Osteoblast (primary cell): ENCODE measurements at regions not wholly inside any gene's neighbourhood (a gene's known extent, or its start where the extent isn't known, plus 50 kb on each side); places are given as distances from the start of the nearest gene placed in this dataset.

Source experiments
- DNase-seq: peaks from one replicate; pipeline ENCODE4 v3.0.0; 2011; ENCODE audit warnings: low spot score, mixed read lengths; ENCODE audit not compliant: insufficient read length; ENCODE audit errors: missing footprints
- H2AFZ ChIP-seq: 2 replicates; pipeline ENCODE4 v1.6.0; 2011; ENCODE audit warnings: mild to moderate bottlenecking, low read length
- H3K27ac ChIP-seq: 2 replicates; pipeline ENCODE4 v1.5.1; 2011; ENCODE audit warnings: mild to moderate bottlenecking, low read depth, low read length, moderate library complexity
- H3K27me3 ChIP-seq: 2 replicates; pipeline ENCODE4 v1.6.0; 2012; ENCODE audit warnings: mild to moderate bottlenecking, control low read depth, inconsistent platforms, low read length, moderate library complexity; ENCODE audit not compliant: insufficient read depth
- H3K36me3 ChIP-seq: 2 replicates; pipeline ENCODE4 v1.5.1; 2011; ENCODE audit warnings: mild to moderate bottlenecking, low read length, control low read depth, moderate library complexity; ENCODE audit not compliant: insufficient read depth
- H3K4me1 ChIP-seq: 2 replicates; pipeline ENCODE4 v1.5.1; 2011; ENCODE audit warnings: mild to moderate bottlenecking, low read length, control low read depth, moderate library complexity; ENCODE audit not compliant: insufficient read depth
- H3K4me2 ChIP-seq: 2 replicates; pipeline ENCODE4 v1.6.0; 2011; ENCODE audit warnings: mild to moderate bottlenecking, low read length; ENCODE audit not compliant: insufficient read depth
- H3K4me3 ChIP-seq: fragments of 200-600 bp; sonication (generic); 3 replicates; pipeline ENCODE4 v1.5.1; 2012; ENCODE audit warnings: mild to moderate bottlenecking, low read length, inconsistent platforms; ENCODE audit not compliant: insufficient read depth
- H3K79me2 ChIP-seq: 2 replicates; pipeline ENCODE4 v1.6.0; 2012; ENCODE audit warnings: mild to moderate bottlenecking, low read length, control low read depth, inconsistent platforms; ENCODE audit not compliant: insufficient read depth
- H3K9me3 ChIP-seq: 2 replicates; pipeline ENCODE4 v1.5.1; 2011; ENCODE audit warnings: low read depth, low read length, control low read depth
- H4K20me1 ChIP-seq: 2 replicates; pipeline ENCODE4 v1.6.0; 2012; ENCODE audit warnings: mild to moderate bottlenecking, low read length, control low read depth; ENCODE audit not compliant: insufficient read depth
- TF ChIP-seq, protein P1 (sequence below): IDR thresholded peaks from 2 replicates; pipeline ENCODE4 v1.5.1; 2011; ENCODE audit warnings: mild to moderate bottlenecking, low read depth, low read length, moderate library complexity; ENCODE audit errors: extremely low read depth

- H2AFZ ChIP-seq: no peak overlapping the region
- no peaks in the 10 kb centered on the region for H3K79me2 ChIP-seq
- no peaks in the 10 kb centered on the region for H3K4me1 ChIP-seq
- no peak overlapping the region for H3K4me3 ChIP-seq
- H3K27me3 ChIP-seq: no peaks in the 10 kb centered on the region
- H3K36me3 ChIP-seq: no peaks in the 10 kb centered on the region
- no peak overlapping the region for H3K4me2 ChIP-seq
- DNase-seq: no peak
- TF ChIP-seq, protein P1, sequence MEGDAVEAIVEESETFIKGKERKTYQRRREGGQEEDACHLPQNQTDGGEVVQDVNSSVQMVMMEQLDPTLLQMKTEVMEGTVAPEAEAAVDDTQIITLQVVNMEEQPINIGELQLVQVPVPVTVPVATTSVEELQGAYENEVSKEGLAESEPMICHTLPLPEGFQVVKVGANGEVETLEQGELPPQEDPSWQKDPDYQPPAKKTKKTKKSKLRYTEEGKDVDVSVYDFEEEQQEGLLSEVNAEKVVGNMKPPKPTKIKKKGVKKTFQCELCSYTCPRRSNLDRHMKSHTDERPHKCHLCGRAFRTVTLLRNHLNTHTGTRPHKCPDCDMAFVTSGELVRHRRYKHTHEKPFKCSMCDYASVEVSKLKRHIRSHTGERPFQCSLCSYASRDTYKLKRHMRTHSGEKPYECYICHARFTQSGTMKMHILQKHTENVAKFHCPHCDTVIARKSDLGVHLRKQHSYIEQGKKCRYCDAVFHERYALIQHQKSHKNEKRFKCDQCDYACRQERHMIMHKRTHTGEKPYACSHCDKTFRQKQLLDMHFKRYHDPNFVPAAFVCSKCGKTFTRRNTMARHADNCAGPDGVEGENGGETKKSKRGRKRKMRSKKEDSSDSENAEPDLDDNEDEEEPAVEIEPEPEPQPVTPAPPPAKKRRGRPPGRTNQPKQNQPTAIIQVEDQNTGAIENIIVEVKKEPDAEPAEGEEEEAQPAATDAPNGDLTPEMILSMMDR: no peak
- no peak overlapping the region for H3K27ac ChIP-seq
- H4K20me1 ChIP-seq: no peaks in the 10 kb centered on the region
- no peaks in the 10 kb centered on the region for H3K9me3 ChIP-seq
These were observed 615.6 kb upstream of the ADAMTS9 start for GRCh38 chr3:65303431-65303830.

GRCh38 chr3:65291448-65292125 lies 603.8 kb upstream of the ADAMTS9 start:
- Histone ChIP-seq H3K79me2 (no peaks in the 10 kb centered on the region), H3K4me1 (no peaks in the 10 kb centered on the region), H4K20me1 (no peaks in the 10 kb centered on the region), H2AFZ (no peak overlapping the region), H3K27me3 (no peaks in the 10 kb centered on the region), H3K36me3 (no peaks in the 10 kb centered on the region), H3K4me3 (no peak overlapping the region), H3K9me3 (no peaks in the 10 kb centered on the region), H3K27ac (no peak overlapping the region), H3K4me2 (no peak overlapping the region)
- TF ChIP-seq, protein P1: no peak
- DNase-seq: no peak

GRCh38 chr3:65288776-65289175 lies 601.0 kb upstream of the ADAMTS9 start:
- H3K36me3 ChIP-seq: no peaks in the 10 kb centered on the region
- H3K9me3 ChIP-seq: no peaks in the 10 kb centered on the region
- H4K20me1 ChIP-seq: no peaks in the 10 kb centered on the region
- no peaks in the 10 kb centered on the region for H3K79me2 ChIP-seq
- H3K4me3 ChIP-seq: no peak overlapping the region
- H3K4me1 ChIP-seq: no peaks in the 10 kb centered on the region
- H3K27me3 ChIP-seq: no peaks in the 10 kb centered on the region
- no peak for DNase-seq
- H3K27ac ChIP-seq: no peak overlapping the region
- TF ChIP-seq, protein P1: no peak
- no peak overlapping the region for H2AFZ ChIP-seq
- no peak overlapping the region for H3K4me2 ChIP-seq

- Histone ChIP-seq H3K4me1 (no peaks in the 10 kb centered on the region), H2AFZ (no peak overlapping the region), H3K27me3 (no peaks in the 10 kb centered on the region), H3K4me2 (no peak overlapping the region), H3K79me2 (no peaks in the 10 kb centered on the region), H3K9me3 (no peaks in the 10 kb centered on the region), H3K27ac (no peak overlapping the region), H3K4me3 (no peak overlapping the region), H3K36me3 (no peaks in the 10 kb centered on the region), H4K20me1 (no peaks in the 10 kb centered on the region)
- peak; percentile 1 for DNase-seq
- TF ChIP-seq, protein P1: no peak
These were observed 598.2 kb upstream of the ADAMTS9 start for GRCh38 chr3:65285956-65286355.
